ENCODE measurements at regions not wholly inside any gene's neighbourhood (a gene's known extent, or its start where the extent isn't known, plus 50 kb on each side); places are given as distances from the start of the nearest gene placed in this dataset.

GRCh38 chr21:20631633-20632032 is 366.6 kb upstream of the NCAM2 start:
- no peak overlapping the region for H3K27ac ChIP-seq
- no peak for DNase-seq (ENCODE audit: low read depth, low spot score)

DNA sequence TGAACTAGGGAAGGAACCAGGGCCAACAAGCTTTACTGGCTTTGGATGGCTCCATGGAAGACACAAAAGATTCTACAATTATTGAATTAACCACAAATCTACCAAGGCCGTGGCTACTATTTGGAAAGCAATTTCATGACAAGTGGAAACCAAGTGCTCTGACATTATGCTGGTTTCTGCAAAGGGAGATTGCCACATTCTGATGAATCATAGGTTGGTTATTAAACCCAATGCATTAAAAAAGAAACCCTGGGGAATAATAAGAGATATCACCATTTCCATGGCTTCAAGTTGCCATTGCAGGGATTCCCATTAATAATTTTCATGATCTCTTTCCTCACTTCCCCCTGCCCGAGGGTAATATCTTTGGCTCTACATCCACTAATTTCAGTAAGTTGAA is 359.2 kb upstream of the NCAM2 start:
- DNase-seq (ENCODE audit: low read depth, low spot score), result no peak
- no peak overlapping the region for H3K27ac ChIP-seq

- no peak overlapping the region for H3K27ac ChIP-seq
- no peak for DNase-seq (ENCODE audit: low read depth, low spot score)
These were observed 357.0 kb upstream of the NCAM2 start for GRCh38 chr21:20641241-20641640.

- no peak overlapping the region for H3K27ac ChIP-seq
- no peak for DNase-seq (ENCODE audit: low read depth, low spot score)
These were observed 355.5 kb upstream of the NCAM2 start for GRCh38 chr21:20642681-20643080.

DNA sequence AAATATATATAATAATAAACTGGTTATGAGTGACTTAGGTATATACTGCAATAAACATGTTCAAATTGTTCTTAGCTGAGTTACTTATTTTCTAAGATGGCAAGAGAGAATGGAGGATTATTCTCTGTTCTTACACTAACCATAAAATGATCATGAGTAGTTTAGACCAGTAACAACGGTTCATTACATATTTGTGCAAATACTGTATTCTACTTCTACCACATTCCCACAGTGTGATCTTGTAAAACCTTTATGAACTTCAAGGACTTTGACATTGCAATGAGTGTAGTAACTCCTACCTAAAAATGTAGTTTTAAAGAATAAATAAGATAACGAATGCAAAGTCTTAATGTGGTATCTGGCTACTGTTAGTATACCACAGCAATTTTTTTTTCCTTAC is 353.7 kb upstream of the NCAM2 start:
- no peak for DNase-seq (ENCODE audit: low read depth, low spot score)
- no peak overlapping the region for H3K27ac ChIP-seq

GRCh38 chr21:20645344-20645743 is 352.9 kb upstream of the NCAM2 start:
- no peak for DNase-seq (ENCODE audit: low read depth, low spot score)
- H3K27ac ChIP-seq, result no peak overlapping the region

DNA sequence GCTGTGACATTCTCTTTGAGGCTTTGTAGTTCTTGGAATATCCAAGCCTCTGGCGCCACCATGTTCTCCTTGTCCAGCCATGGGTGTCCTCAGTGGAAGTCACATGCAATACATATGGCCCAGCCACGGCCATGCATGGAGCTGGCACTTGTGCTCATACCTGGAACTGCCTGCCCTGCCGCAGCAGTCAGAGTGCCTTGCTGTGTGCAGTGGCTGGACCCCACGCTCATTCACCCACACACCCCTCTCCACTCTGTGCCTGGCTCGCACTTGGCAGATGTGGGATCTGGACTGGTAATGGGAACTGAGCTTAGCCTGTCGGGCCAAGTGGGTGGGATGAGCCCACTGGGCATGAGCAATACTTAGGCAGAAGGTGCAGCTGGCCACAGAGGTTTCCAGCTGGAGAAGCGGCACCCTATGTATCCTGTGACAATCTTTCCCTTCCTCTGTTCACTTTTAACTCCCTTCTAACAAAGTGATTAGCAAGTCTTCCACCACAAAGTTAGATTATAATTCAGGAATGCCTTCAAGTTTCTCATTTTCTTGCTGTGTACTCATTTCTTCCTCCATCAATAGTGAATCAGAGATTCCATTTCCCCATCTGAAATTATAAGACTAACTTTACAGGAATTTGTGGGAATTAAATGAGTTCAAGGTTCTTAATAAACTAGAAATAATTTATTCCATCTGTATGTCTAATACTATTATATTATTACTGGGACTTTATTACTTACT is 351.6 kb upstream of the NCAM2 start:
- DNase-seq (ENCODE audit: low read depth, low spot score), result no peak
- H3K27ac ChIP-seq, result no peak overlapping the region

- H3K27ac ChIP-seq, result no peak overlapping the region
- DNase-seq (ENCODE audit: low read depth, low spot score), result no peak
These were observed 350.6 kb upstream of the NCAM2 start for GRCh38 chr21:20647607-20648006.

DNA sequence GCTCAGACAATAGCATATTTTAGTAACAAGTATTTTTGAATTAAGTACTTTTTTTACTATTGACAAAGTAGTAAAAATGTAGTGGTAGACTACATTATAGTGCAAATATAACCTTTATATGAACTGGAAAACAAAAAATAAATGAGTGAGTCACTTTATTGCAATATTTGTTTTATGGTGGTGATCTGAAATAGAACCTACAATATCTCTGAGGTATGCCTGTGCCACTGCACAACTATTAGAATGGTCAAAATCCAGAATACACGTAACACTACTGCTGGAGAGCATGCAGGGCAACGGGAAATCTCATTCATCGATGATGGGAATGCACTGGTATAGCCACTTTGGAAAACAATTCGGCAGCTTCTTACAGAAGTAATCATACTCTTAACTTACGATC is 349.0 kb upstream of the NCAM2 start:
- no peak overlapping the region for H3K27ac ChIP-seq
- no peak for DNase-seq (ENCODE audit: low read depth, low spot score)

DNA sequence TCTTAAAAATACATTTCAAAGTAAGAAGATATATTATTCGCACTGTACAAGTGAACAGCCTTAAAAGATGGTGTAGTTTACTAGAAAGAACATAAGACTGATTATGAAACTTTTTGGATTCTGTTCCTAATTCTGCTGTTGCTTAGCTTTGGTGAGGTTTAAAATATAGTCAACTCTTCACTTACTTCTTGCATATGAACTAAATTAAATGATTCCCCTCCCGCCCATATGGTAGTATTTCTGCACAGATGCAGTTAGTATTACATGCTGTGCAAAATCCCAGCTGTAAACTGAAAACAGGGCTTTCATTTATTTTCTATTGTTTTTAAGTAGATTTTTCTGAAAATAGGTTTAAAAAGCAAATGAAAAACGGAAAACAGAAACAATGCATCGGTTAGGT is 345.4 kb upstream of the NCAM2 start:
- no peak for DNase-seq (ENCODE audit: low read depth, low spot score)
- no peak overlapping the region for H3K27ac ChIP-seq

DNA sequence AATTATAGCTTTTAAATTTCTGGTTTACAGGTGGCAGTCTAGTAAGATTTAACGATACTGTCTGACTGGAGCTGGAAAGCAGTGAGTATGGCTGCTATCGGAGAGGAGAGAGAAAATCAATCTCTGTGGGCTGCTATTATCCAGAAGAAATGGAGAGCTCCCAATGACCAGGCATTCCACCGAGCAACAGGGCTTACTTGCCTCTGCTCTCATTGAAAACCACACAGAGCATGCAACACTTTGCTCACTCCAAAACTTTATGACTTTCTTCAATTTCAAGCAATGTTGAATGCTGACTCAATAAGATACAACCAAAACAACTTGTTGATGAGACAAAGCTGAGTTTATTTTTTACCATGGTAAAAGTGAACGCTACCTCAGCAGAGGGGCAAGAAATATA is 337.0 kb upstream of the NCAM2 start:
- DNase-seq (ENCODE audit: low read depth, low spot score), result no peak
- H3K27ac ChIP-seq, result no peak overlapping the region

DNA sequence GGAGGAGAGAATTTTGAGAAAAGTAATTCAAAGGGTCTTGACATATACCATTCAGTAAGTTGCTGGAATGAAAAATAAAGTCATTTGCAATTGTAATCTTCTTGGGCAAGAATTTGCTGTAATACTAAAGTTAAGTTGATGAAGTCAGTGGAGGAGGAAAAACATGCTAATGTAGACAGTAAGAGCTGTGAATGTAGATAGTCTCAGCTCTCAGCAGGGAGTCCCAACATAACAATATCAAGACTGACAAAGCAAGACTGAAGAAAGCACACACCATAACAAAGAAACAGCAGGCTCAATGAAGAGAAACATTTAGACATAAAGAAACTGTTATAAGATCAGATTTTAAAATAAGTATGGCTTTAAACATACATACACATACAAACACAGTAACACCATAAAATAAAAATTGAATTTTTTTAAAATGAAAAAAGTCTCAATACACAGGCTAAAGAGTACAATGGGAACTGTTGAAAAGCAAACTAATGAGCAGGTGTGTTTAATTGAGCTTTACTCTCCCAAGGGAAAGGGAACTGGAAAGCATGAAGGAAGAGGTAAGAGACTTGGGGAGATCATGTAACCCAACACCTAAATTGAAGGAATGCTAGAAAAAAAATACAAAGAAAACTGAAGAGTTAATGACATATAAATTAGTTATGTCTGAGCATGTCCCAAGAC is 336.3 kb upstream of the NCAM2 start:
- H3K27ac ChIP-seq, result no peak overlapping the region
- no peak for DNase-seq (ENCODE audit: low read depth, low spot score)

DNA sequence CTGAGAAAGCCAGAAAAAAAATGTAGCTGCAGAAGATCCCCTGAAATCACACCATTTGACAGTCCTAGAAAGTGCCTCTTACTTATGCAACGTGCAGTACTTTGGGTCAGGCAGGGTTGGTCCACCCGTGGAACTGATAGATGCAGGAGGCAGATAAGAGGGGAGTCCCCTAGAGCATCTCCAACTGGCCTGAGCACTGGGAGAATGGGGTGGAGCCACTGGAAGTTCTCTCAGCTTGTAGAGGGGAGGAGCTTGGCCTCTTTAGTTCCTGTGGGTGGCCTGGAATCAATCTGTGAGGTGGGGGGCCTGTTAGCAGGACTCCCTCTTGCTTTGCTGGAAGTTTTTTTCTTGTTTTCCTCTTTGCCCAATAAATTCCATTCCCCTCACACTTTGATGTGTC is 335.7 kb upstream of the NCAM2 start:
- no peak overlapping the region for H3K27ac ChIP-seq
- DNase-seq (ENCODE audit: low read depth, low spot score), result no peak

DNA sequence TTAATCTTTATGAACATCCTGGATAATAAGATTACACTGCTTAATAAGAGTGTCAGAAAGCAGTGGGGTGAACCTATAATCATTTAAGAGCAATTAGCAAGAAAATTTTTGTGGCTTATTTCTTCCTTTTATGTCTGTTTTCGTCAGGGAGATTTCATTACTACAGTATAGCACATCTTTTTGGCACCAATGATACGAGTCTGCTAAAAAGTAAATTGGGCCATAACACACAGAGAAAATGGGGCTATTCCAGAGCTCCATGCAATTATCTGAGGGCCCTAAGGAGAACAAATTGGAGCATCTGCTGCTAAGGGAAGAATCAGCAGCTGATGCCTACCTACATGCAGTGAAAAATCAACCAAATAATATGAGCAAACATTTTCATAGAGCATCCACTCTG is 330.3 kb upstream of the NCAM2 start:
- DNase-seq (ENCODE audit: low read depth, low spot score), result no peak
- H3K27ac ChIP-seq, result no peak overlapping the region

- DNase-seq (ENCODE audit: low read depth, low spot score), result no peak
These were observed 312.7 kb upstream of the NCAM2 start for GRCh38 chr21:20685475-20685874.

DNA sequence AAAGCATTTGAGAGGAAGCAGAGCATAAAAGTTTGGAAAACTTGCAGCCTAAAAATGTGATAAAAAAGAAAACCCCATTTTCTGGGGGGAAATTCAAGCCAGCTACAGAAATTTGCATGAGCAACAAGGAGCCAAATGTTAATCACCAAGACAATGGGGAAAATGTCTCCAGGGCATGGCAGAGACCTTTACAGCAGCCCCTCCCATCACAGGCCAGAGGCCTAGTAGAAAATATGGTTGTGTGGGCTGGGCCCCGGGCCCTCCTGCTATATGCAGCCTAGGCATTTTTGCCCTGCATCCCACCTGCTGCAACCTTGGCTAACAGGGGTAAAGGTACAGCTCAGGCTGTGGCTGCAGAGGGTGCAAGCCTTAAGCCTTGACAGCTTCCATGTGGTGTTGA is 299.6 kb upstream of the NCAM2 start:
- no peak for DNase-seq (ENCODE audit: low read depth, low spot score)
- no peak overlapping the region for H3K27ac ChIP-seq

More at GRCh38 chr21:20685475-20685874, 312.7 kb upstream of the NCAM2 start:
- no peak overlapping the region for H3K27ac ChIP-seq

- DNase-seq (ENCODE audit: low read depth, low spot score), result no peak
- no peak overlapping the region for H3K27ac ChIP-seq
These were observed 297.0 kb upstream of the NCAM2 start for GRCh38 chr21:20701235-20701634.

- DNase-seq (ENCODE audit: low read depth, low spot score), result no peak
- H3K27ac ChIP-seq, result no peak overlapping the region
These were observed 295.0 kb upstream of the NCAM2 start for GRCh38 chr21:20703112-20703767.

GRCh38 chr21:20720623-20721022 is 277.6 kb upstream of the NCAM2 start:
- DNase-seq (ENCODE audit: low read depth, low spot score), result no peak
- no peak overlapping the region for H3K27ac ChIP-seq

- H3K27ac ChIP-seq, result no peak overlapping the region
- no peak for DNase-seq (ENCODE audit: low read depth, low spot score)
These were observed 277.1 kb upstream of the NCAM2 start for GRCh38 chr21:20721151-20721550.

DNA sequence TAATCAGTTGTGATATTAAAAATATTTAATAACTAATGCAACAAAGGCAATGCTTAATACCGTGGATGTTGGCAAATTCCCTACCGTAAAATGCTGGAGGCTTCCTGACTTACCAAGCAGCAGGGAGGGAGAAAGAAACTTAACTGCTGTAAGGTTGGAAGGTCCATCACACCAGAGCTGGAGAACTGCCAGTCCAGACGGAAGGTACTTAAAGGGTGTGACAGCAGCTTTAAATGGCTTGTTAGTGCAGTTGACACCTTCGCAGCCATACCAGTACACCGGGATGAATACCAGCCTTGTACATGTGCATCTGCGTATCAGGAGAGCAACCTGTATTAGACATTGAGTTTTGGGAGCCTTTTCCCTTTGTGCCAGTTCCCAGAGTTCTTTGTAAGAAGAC is 269.5 kb upstream of the NCAM2 start:
- no peak for DNase-seq (ENCODE audit: low read depth, low spot score)
- H3K27ac ChIP-seq, result no peak overlapping the region

GRCh38 chr21:20729376-20729775 is 268.8 kb upstream of the NCAM2 start:
- DNase-seq (ENCODE audit: low read depth, low spot score), result no peak
- no peak overlapping the region for H3K27ac ChIP-seq

All from epithelial cell of prostate (primary cell).